DND-41 (cell line): ENCODE measurements at regions not wholly inside any gene's neighbourhood (a gene's known extent, or its start where the extent isn't known, plus 50 kb on each side); places are given as distances from the start of the nearest gene placed in this dataset.

Source experiments
- ATAC-seq: fragments of 200-7000 bp; cut with Tn5 transposase; 3 replicates; pipeline ENCODE4 v1.9.1; 2021; ENCODE audit warnings: low read depth; ENCODE audit not compliant: insufficient read depth
- DNase-seq: peaks from one replicate; pipeline ENCODE4 v3.0.0-alpha.2; 2020
- H2AFZ ChIP-seq: 2 replicates; pipeline ENCODE4 v1.6.0; 2012; ENCODE audit warnings: low read depth, low read length
- H3K27ac ChIP-seq: 2 replicates; pipeline ENCODE4 v1.5.1; 2012; ENCODE audit warnings: low read length, inconsistent platforms
- H3K27me3 ChIP-seq: fragments of 200-600 bp; sonication (generic); 2 replicates; pipeline ENCODE4 v1.6.0; 2012; ENCODE audit warnings: low read length, mild to moderate bottlenecking, inconsistent platforms; ENCODE audit not compliant: insufficient read depth, poor library complexity
- H3K36me3 ChIP-seq: 2 replicates; pipeline ENCODE4 v1.5.1; 2012; ENCODE audit warnings: low read length, inconsistent platforms; ENCODE audit not compliant: insufficient read depth
- H3K4me1 ChIP-seq: 2 replicates; pipeline ENCODE4 v1.5.1; 2012; ENCODE audit warnings: mild to moderate bottlenecking, low read length; ENCODE audit not compliant: insufficient read depth
- H3K4me2 ChIP-seq: 2 replicates; pipeline ENCODE4 v1.6.0; 2012; ENCODE audit warnings: mild to moderate bottlenecking, moderate library complexity, low read length, inconsistent platforms; ENCODE audit not compliant: insufficient read depth
- H3K4me3 ChIP-seq, 2 experiments: fragments of 200-600 bp in 1 of 2; shearing (Covaris generic) in 1 of 2; 2 replicates each; pipeline ENCODE4 v1.5.1; 2012 to 2016; ENCODE audit warnings: inconsistent platforms in 2 of 2, low read length in 2 of 2, mild to moderate bottlenecking in 2 of 2, low read depth in 1 of 2, moderate library complexity in 1 of 2
- H3K79me2 ChIP-seq: 2 replicates; pipeline ENCODE4 v1.6.0; 2012; ENCODE audit warnings: low read length, inconsistent platforms; ENCODE audit not compliant: insufficient read depth
- H3K9ac ChIP-seq: 2 replicates; pipeline ENCODE4 v1.6.0; 2012; ENCODE audit warnings: low read depth, mild to moderate bottlenecking, inconsistent platforms, low read length, moderate library complexity
- H3K9me3 ChIP-seq: 2 replicates; pipeline ENCODE4 v1.5.1; 2012; ENCODE audit warnings: low read length, moderate library complexity, mild to moderate bottlenecking, inconsistent platforms; ENCODE audit not compliant: insufficient read depth, severe bottlenecking
- H4K20me1 ChIP-seq: 2 replicates; pipeline ENCODE4 v1.6.0; 2012; ENCODE audit warnings: low read length; ENCODE audit not compliant: insufficient read depth
- CTCF ChIP-seq: IDR thresholded peaks from 2 replicates; pipeline ENCODE4 v1.5.1; 2012; ENCODE audit warnings: borderline replicate concordance, low read length, moderate library complexity, mild to moderate bottlenecking; ENCODE audit not compliant: poor library complexity, severe bottlenecking; ENCODE audit errors: extremely low read depth
- EZH2 ChIP-seq: IDR thresholded peaks from 3 replicates; pipeline ENCODE4 v1.6.1; 2012; ENCODE audit warnings: borderline replicate concordance, low read depth, mild to moderate bottlenecking, moderate library complexity, low read length, inconsistent platforms; ENCODE audit not compliant: severe bottlenecking

- no peaks in the 10 kb centered on the region for H3K36me3 ChIP-seq
- no peak overlapping the region for H3K9ac ChIP-seq
- no peak overlapping the region for H2AFZ ChIP-seq
- no peaks in the 10 kb centered on the region for H3K27me3 ChIP-seq
- no peak for TF ChIP-seq CTCF
- no peak for TF ChIP-seq EZH2
- no peak overlapping the region for H3K4me3 ChIP-seq
- no peak overlapping the region for H3K27ac ChIP-seq
- no peaks in the 10 kb centered on the region for H4K20me1 ChIP-seq
- H3K4me1 ChIP-seq = no peaks in the 10 kb centered on the region
- no peak overlapping the region for H3K4me2 ChIP-seq
- H3K9me3 ChIP-seq = no peaks in the 10 kb centered on the region
- ATAC-seq = no peak
- DNase-seq = no peak
- no peaks in the 10 kb centered on the region for H3K79me2 ChIP-seq
Measured at GRCh38 chr11:37496201-37496600, 898.2 kb upstream of the RAG2 start.

GRCh38 chr11:37484298-37484697 lies 886.3 kb upstream of the RAG2 start:
- no peaks in the 10 kb centered on the region for H4K20me1 ChIP-seq
- H2AFZ ChIP-seq = no peak overlapping the region
- ATAC-seq (no peak), DNase-seq (no peak)
- no peaks in the 10 kb centered on the region for H3K4me1 ChIP-seq
- H3K9me3 ChIP-seq = no peaks in the 10 kb centered on the region
- H3K27ac ChIP-seq = no peak overlapping the region
- no peaks in the 10 kb centered on the region for H3K27me3 ChIP-seq
- no peaks in the 10 kb centered on the region for H3K79me2 ChIP-seq
- H3K36me3 ChIP-seq = no peaks in the 10 kb centered on the region
- TF ChIP-seq CTCF = no peak
- TF ChIP-seq EZH2 = no peak
- no peak overlapping the region for H3K4me2 ChIP-seq
- H3K9ac ChIP-seq = no peak overlapping the region
- no peak overlapping the region for H3K4me3 ChIP-seq

GRCh38 chr11:37483761-37484160 lies 885.7 kb upstream of the RAG2 start:
- H3K27me3 ChIP-seq = no peaks in the 10 kb centered on the region
- H3K4me3 ChIP-seq = no peak overlapping the region
- H3K36me3 ChIP-seq = no peaks in the 10 kb centered on the region
- ATAC-seq (no peak), DNase-seq (no peak)
- H4K20me1 ChIP-seq = no peaks in the 10 kb centered on the region
- H3K9ac ChIP-seq = no peak overlapping the region
- no peak for TF ChIP-seq EZH2
- H3K4me1 ChIP-seq = no peaks in the 10 kb centered on the region
- H3K27ac ChIP-seq = no peak overlapping the region
- H3K9me3 ChIP-seq = no peaks in the 10 kb centered on the region
- no peaks in the 10 kb centered on the region for H3K79me2 ChIP-seq
- no peak overlapping the region for H2AFZ ChIP-seq
- no peak overlapping the region for H3K4me2 ChIP-seq

- H3K27me3 ChIP-seq = no peaks in the 10 kb centered on the region
- H2AFZ ChIP-seq = no peak overlapping the region
- H4K20me1 ChIP-seq = no peaks in the 10 kb centered on the region
- no peak overlapping the region for H3K4me2 ChIP-seq
- TF ChIP-seq EZH2 (no peak), CTCF (no peak)
- ATAC-seq = no peak
- no peak overlapping the region for H3K9ac ChIP-seq
- no peak for DNase-seq
- H3K4me1 ChIP-seq = no peaks in the 10 kb centered on the region
- H3K4me3 ChIP-seq = no peak overlapping the region
- H3K36me3 ChIP-seq = no peaks in the 10 kb centered on the region
- no peak overlapping the region for H3K27ac ChIP-seq
- no peaks in the 10 kb centered on the region for H3K9me3 ChIP-seq
- no peaks in the 10 kb centered on the region for H3K79me2 ChIP-seq
Measured at GRCh38 chr11:37474889-37475288, 876.9 kb upstream of the RAG2 start.
